ENCODE measurements at regions not wholly inside any gene's neighbourhood (a gene's known extent, or its start where the extent isn't known, plus 50 kb on each side); places are given as distances from the start of the nearest gene placed in this dataset.

DNA sequence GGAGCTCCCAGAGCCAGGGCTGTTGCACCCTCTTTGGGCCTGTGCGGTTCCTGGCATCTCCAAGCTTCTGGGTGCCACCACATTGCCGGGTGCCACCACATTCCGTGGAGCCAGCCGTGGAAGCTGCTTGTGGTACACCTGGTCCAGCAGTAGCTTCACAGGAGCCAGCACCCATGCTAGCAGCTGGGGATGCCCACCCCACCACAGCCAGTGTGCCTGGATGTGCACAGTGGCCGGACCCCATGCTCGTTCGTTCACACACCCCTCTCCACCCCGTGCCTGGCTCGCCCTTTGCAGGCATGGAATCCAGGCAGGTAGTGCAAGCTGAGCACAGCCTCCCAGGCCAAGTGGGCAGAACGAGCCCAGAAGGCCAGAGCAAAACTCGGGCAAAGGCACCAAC lies 1029.8 kb upstream of the GBE1 start:
- TF ChIP-seq, protein P1, sequence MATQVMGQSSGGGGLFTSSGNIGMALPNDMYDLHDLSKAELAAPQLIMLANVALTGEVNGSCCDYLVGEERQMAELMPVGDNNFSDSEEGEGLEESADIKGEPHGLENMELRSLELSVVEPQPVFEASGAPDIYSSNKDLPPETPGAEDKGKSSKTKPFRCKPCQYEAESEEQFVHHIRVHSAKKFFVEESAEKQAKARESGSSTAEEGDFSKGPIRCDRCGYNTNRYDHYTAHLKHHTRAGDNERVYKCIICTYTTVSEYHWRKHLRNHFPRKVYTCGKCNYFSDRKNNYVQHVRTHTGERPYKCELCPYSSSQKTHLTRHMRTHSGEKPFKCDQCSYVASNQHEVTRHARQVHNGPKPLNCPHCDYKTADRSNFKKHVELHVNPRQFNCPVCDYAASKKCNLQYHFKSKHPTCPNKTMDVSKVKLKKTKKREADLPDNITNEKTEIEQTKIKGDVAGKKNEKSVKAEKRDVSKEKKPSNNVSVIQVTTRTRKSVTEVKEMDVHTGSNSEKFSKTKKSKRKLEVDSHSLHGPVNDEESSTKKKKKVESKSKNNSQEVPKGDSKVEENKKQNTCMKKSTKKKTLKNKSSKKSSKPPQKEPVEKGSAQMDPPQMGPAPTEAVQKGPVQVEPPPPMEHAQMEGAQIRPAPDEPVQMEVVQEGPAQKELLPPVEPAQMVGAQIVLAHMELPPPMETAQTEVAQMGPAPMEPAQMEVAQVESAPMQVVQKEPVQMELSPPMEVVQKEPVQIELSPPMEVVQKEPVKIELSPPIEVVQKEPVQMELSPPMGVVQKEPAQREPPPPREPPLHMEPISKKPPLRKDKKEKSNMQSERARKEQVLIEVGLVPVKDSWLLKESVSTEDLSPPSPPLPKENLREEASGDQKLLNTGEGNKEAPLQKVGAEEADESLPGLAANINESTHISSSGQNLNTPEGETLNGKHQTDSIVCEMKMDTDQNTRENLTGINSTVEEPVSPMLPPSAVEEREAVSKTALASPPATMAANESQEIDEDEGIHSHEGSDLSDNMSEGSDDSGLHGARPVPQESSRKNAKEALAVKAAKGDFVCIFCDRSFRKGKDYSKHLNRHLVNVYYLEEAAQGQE (IDR thresholded peaks at IDR 0.05; ENCODE audit: low read depth), result no peak
- TF ChIP-seq TEAD4 (IDR thresholded peaks at IDR 0.05), result no peak
- no peak for TF ChIP-seq RAD21 (IDR thresholded peaks at IDR 0.05; ENCODE audit: low read depth)
- TF ChIP-seq CEBPB (IDR thresholded peaks at IDR 0.05), result no peak
- no peak for TF ChIP-seq ZBTB7A (IDR thresholded peaks at IDR 0.05; ENCODE audit: low read depth)
- no peak for TF ChIP-seq TAF1 (IDR thresholded peaks at IDR 0.05; ENCODE audit: low read depth)
- TF ChIP-seq EP300 (IDR thresholded peaks at IDR 0.05; ENCODE audit: borderline replicate concordance), result no peak
- no peak for TF ChIP-seq TCF12 (IDR thresholded peaks at IDR 0.05; ENCODE audit: low read depth)
- TF ChIP-seq YY1 (IDR thresholded peaks at IDR 0.05; ENCODE audit: low read depth), result no peak
- no peak for TF ChIP-seq CREB1 (IDR thresholded peaks at IDR 0.05; ENCODE audit: low read depth)
